SU-DHL-6 (cell line): ENCODE measurements at regions not wholly inside any gene's neighbourhood (a gene's known extent, or its start where the extent isn't known, plus 50 kb on each side); places are given as distances from the start of the nearest gene placed in this dataset.

Source experiments
- H2AFZ ChIP-seq: fragments of 200-600 bp; sonication (generic); 2 replicates; pipeline ENCODE4 v1.6.1; 2014; ENCODE audit warnings: low read depth, mild to moderate bottlenecking, moderate library complexity, mixed read lengths, antibody characterized with exemption, low read length; ENCODE audit not compliant: severe bottlenecking
- H3F3A ChIP-seq: fragments of 200-600 bp; shearing (Covaris generic); 2 replicates; pipeline ENCODE4 v1.6.0; 2016; ENCODE audit warnings: antibody characterized with exemption, mild to moderate bottlenecking; ENCODE audit not compliant: insufficient read depth
- H3K27ac ChIP-seq: fragments of 200-600 bp; sonication (generic); 2 replicates; pipeline ENCODE4 v1.5.1; 2016; ENCODE audit warnings: low read depth, mild to moderate bottlenecking, low read length, moderate library complexity, mixed read lengths
- H3K27me3 ChIP-seq: fragments of 200-600 bp; sonication (generic), shearing (Covaris generic); 2 replicates; pipeline ENCODE4 v1.6.0; 2014; ENCODE audit warnings: mild to moderate bottlenecking, low read length
- H3K36me3 ChIP-seq: fragments of 200-600 bp; sonication (generic); 2 replicates; pipeline ENCODE4 v1.6.1; 2014; ENCODE audit warnings: mild to moderate bottlenecking, low read length, mixed read lengths
- H3K4me2 ChIP-seq: fragments of 300-600, 200-600 bp; shearing (Covaris generic), sonication (generic); 2 replicates; pipeline ENCODE4 v1.6.0; 2014; ENCODE audit warnings: low read length, low read depth, mild to moderate bottlenecking; ENCODE audit not compliant: poor library complexity, severe bottlenecking
- H3K4me3 ChIP-seq: fragments of 200-600 bp; sonication (generic); 2 replicates; pipeline ENCODE4 v1.5.1; 2014; ENCODE audit warnings: antibody characterized with exemption, low read length, mild to moderate bottlenecking, mixed read lengths; ENCODE audit not compliant: insufficient read depth, poor library complexity, severe bottlenecking
- H3K79me2 ChIP-seq: fragments of 200-600 bp; sonication (generic); 2 replicates; pipeline ENCODE4 v1.6.1; 2014; ENCODE audit warnings: mild to moderate bottlenecking, low read length, moderate library complexity; ENCODE audit not compliant: insufficient read depth
- H3K9ac ChIP-seq: fragments of 200-600 bp; sonication (generic); 2 replicates; pipeline ENCODE4 v1.7.0; 2014; ENCODE audit warnings: mild to moderate bottlenecking, low read length
- H3K9me2 ChIP-seq: fragments of 200-600 bp; sonication (generic); replicated peaks from 2 replicates; pipeline ENCODE4 v1.6.1; 2014; ENCODE audit warnings: low read length; ENCODE audit not compliant: insufficient read depth
- H3K9me3 ChIP-seq: fragments of 200-600 bp; sonication (generic); 2 replicates; pipeline ENCODE4 v1.6.1; 2014; ENCODE audit warnings: low read length, mixed read lengths; ENCODE audit not compliant: insufficient read depth
- H4K20me1 ChIP-seq: fragments of 200-600 bp; sonication (generic); 2 replicates; pipeline ENCODE4 v1.6.1; 2014; ENCODE audit warnings: low read depth, mild to moderate bottlenecking, antibody characterized with exemption, low read length, moderate library complexity, mixed read lengths
- CTCF ChIP-seq: fragments of 200-600 bp; sonication (generic); IDR thresholded peaks from one replicate; pipeline ENCODE4 v1.5.1; 2017; ENCODE audit warnings: antibody characterized with exemption, mild to moderate bottlenecking, low read length, moderate library complexity; ENCODE audit not compliant: insufficient read depth, poor library complexity, severe bottlenecking
- EZH2phosphoT487 ChIP-seq: fragments of 200-600 bp; sonication (generic), shearing (Covaris generic); conservative IDR thresholded peaks from 2 replicates; pipeline ENCODE4 v1.6.1; 2018; ENCODE audit warnings: mild to moderate bottlenecking, antibody characterized with exemption, low read length, moderate library complexity, mixed read lengths

DNA sequence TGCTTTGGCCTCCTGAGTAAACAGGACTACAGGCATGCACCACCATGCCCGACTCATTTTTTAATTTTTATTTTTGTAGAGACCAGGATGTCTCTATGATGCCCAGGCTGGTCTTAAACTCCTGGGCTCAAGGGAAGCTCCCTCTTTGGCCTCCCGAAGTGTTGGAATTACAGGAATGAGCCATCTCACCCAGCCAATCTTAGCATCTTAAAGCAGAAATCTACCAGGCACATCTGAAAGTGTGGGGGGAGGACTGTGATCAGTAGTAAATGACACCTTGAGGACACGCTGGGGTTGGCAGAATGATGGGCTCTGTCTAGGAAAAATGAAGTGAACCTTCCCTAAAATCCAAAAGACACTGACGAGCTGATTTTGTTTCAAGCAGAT, 149.2 kb downstream of the SPATA18 start:
- no peak overlapping the region for H3K27ac ChIP-seq

DNA sequence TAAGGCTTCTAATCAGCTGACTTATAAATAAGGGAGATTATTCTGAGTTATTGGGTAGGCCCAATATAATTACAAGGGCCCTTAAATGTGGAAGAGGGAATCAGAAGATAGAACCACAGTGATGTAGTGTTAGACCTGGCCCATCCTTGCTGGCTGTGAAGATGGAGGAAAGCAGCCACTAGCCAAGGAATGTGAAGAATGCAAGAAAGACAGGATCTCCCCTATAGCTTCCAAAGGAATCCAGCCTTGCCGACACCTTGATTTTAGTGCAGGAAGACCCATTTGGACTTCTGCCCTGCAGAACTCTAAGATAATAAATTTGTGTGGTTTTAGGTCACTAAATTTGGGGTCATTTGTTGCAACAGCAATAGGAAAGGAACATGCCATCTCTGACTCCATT, 150.6 kb downstream of the SPATA18 start:
- Histone ChIP-seq H3K79me2 (no peaks in the 10 kb centered on the region), H3F3A (no peaks in the 10 kb centered on the region), H3K36me3 (no peaks in the 10 kb centered on the region), H3K4me2 (no peak overlapping the region), H3K4me3 (no peak overlapping the region), H2AFZ (no peak overlapping the region), H3K27ac (no peak overlapping the region), H3K9me3 (no peaks in the 10 kb centered on the region), H3K9ac (no peak overlapping the region), H3K27me3 (no peaks in the 10 kb centered on the region), H4K20me1 (no peaks in the 10 kb centered on the region), H3K9me2 (no peaks in the 10 kb centered on the region)
- TF ChIP-seq CTCF: no peak
- TF ChIP-seq EZH2phosphoT487: no peak

More for the DNA sequence above, 149.2 kb downstream of the SPATA18 start:
- Histone ChIP-seq H3K4me3 (no peak overlapping the region), H3K36me3 (no peaks in the 10 kb centered on the region), H2AFZ (no peak overlapping the region), H3F3A (no peaks in the 10 kb centered on the region), H3K79me2 (no peaks in the 10 kb centered on the region), H3K9me2 (no peaks in the 10 kb centered on the region), H3K4me2 (no peak overlapping the region), H3K9me3 (no peaks in the 10 kb centered on the region), H3K27me3 (no peaks in the 10 kb centered on the region), H3K9ac (no peak overlapping the region), H4K20me1 (no peaks in the 10 kb centered on the region)
- TF ChIP-seq EZH2phosphoT487: no peak
- TF ChIP-seq CTCF: no peak

GRCh38 chr4:52202251-52202779, 151.2 kb downstream of the SPATA18 start:
- Histone ChIP-seq H3K4me2 (no peak overlapping the region), H3K36me3 (no peaks in the 10 kb centered on the region), H3K9ac (no peak overlapping the region), H3K79me2 (no peaks in the 10 kb centered on the region), H3K4me3 (no peak overlapping the region), H2AFZ (no peak overlapping the region), H3K9me2 (no peaks in the 10 kb centered on the region), H3K27ac (no peak overlapping the region), H3F3A (no peaks in the 10 kb centered on the region), H3K27me3 (no peaks in the 10 kb centered on the region), H4K20me1 (no peaks in the 10 kb centered on the region), H3K9me3 (no peaks in the 10 kb centered on the region)
- TF ChIP-seq CTCF: no peak
- no peak for TF ChIP-seq EZH2phosphoT487
